Hepatic stellate cell (primary cell): ENCODE measurements at regions not wholly inside any gene's neighbourhood (a gene's known extent, or its start where the extent isn't known, plus 50 kb on each side); places are given as distances from the start of the nearest gene placed in this dataset.

Experiments used
- DNase-seq: peaks from one replicate; pipeline ENCODE4 v3.0.0; 2011; ENCODE audit warnings: low spot score

DNA sequence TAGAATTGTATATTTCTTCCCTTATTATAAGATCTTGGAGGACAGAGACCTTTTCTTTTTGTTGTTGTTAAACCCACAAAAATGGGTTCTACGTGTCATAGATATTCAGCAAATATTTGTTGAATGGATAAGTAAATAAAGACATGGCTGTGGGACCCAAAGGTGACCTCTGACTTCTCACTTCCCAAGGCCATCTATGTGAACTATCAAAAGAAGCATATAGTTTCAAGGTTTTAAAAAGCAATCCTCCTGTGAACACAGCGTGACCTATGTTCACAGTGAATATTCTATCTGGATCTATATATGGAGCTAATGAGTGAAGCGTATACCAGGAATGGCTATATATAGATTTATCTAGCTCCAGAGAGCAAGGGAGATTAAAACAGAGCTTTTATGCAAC is 312.8 kb upstream of the C11orf87 start:
- no peak for DNase-seq

- no peak for DNase-seq
These were observed 312.2 kb upstream of the C11orf87 start for GRCh38 chr11:109109571-109110315.

DNA sequence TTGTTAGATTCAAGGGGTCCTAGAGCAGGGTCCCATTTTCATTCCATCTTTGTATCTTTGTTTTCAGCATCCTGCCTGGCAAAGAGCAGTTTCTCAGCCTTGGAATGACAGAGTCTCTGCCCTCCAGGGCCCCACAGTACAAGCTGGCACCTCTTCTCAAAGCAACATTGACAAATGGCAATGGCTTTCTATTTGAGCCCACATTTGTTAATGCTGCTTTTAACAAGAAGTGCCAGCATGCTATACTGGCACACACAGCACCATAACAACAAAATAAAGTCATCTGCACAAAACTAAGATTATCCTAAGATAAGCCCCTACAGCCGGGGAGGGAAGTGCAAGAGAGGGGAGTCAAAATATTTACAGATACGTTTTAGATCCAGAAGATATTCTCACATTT is 309.7 kb upstream of the C11orf87 start:
- no peak for DNase-seq

GRCh38 chr11:109112821-109113280 is 309.1 kb upstream of the C11orf87 start:
- no peak for DNase-seq

DNA sequence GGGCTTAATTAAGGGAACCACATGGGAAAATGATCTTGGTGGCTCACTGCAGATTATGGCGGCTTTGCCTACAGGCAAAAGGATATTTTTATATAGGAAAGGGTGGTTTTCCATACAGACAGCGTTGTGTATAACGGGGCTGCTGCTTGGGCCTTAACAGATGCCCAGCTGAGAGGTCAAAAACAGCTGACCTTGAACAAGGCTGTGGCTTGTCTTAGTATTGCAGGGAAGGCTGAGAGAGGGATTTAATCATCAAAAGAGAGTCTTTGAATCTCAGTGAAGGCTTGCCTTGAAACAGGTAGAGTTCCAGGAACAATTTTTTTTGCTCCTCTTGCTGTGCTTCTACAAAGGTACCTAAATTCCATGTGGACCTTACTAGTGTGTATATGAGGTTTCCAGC is 301.6 kb upstream of the C11orf87 start:
- DNase-seq = no peak

DNA sequence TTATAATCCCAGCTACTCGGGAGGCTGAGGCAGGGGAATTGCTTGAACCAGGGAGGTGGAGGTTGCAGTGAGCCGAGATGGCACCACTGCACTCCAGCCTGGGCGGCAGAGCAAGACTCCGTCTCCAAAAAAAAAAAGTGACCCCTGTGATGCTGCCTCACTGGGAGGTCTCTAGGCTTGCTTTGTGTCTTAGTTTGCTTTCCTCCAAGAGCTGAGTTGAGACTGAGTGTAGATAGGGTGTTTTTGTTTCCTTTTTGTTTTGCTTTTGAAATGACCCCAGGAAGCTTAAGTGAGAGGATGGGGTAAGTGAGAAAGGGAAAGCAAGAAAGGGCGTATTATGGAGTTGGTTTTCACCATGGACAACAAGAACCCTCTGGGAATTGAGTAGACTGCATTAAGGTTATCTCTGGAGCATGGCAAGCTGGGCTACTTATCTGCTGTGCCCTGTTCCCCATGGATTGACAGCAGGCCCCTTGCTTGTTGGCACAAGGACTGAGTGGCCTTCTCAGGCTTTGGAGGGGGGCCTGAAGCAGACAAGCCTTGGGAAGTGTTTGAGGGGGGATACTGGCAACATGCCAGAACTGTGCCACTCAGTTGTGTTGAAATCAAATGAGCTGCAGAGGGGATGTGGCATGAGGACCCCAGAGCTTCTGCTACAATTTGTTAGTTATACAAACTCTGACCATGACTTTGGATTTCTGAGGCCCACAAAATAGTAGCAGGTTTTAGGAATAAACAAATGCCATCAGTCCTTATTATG is 300.6 kb upstream of the C11orf87 start:
- DNase-seq = no peak

- no peak for DNase-seq
These were observed 297.9 kb upstream of the C11orf87 start for GRCh38 chr11:109123816-109124787.

DNA sequence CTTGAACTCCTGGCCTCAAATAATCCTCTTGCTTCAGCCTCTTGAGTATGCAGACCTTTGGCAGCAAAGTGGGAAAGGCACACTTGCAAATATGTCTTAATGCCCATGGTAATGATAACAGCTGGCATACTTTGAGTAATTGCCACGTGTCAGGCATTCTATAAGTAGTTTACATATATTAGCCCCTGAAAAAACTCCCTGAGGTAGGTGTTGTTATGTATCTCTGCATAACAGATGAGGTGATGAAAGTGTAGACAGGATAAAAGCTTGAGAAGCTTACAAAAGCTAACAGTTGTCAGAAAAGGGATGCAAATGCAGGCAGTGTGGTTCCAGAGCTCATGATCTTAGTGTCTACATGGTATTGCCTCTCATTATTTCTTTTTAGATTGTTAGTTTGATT is 291.1 kb upstream of the C11orf87 start:
- no peak for DNase-seq

DNA sequence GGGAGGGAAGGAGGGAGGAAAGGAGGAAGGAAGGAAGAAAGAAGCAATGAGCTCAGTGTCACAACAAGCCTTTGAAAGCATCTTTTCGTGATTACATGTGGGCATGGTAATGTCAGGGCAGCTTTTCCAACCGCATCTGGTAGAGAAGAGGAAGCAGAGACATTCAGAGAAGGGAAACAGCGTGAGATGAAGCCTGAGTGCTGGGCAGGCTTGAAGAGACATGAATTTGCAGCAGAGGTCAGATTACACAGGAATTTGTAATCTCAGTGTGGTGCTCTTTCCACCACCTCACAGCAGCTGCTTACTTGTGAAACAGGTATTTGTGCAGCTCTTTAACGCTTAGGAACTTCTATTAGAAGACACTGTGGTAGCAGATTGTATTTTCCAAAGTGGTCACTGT is 289.5 kb upstream of the C11orf87 start:
- no peak for DNase-seq

GRCh38 chr11:109133159-109133558 is 288.8 kb upstream of the C11orf87 start:
- no peak for DNase-seq

DNA sequence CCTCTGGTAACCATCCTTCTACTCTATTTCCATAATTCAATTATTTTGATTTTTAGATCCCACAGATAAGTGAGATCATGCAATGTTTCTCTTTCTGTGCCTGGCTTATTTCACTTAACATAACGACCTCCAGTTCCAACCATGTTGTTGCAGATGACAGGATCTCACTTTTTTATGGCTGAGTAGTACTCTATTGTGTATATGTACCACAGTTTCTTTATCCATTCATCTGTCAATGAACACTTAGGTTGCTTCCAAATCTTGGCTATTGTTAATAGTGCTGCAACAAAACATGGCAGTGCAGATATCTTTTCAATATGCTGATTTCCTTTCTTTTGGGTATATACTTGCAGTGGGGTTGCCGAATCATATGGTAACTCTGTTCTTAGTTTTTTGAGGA is 286.4 kb upstream of the C11orf87 start:
- no peak for DNase-seq

DNA sequence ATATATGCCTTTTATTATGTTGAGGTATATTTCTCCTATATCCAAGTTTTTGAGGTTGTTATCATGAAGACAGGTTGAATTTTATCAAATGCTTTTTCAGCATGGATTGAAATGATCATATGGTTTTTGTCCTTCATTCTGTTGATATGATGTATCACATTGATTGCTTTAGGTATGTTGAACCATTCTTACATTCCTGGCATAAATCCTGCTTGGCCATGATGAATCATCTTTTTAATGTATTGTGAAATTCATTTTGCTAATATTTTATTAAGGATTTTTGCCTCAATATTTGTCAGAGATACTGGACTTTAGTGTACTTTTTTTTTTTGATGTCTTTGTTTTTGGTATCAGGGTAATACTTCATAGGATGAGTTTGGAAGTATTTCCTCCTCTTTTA is 283.8 kb upstream of the C11orf87 start:
- DNase-seq = no peak

DNA sequence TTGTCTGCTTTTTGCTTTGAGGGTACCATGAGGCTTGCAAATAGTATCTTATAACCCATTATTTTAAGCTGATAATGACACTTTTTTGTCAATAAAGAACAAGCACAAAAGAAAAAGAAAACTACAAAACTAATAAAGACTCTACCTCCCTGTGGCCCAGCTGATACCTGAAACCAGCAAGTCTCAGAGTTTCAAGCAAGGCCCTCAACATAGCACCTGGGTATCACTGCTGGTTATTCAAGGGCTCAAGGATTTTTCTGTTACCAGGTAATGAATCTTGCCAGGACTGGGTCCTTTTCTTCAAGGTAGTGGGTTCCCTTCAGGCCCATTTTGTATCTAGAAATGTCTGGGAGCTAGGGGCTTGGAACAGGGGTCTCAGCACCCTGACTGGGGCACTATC is 281.6 kb upstream of the C11orf87 start:
- no peak for DNase-seq

DNA sequence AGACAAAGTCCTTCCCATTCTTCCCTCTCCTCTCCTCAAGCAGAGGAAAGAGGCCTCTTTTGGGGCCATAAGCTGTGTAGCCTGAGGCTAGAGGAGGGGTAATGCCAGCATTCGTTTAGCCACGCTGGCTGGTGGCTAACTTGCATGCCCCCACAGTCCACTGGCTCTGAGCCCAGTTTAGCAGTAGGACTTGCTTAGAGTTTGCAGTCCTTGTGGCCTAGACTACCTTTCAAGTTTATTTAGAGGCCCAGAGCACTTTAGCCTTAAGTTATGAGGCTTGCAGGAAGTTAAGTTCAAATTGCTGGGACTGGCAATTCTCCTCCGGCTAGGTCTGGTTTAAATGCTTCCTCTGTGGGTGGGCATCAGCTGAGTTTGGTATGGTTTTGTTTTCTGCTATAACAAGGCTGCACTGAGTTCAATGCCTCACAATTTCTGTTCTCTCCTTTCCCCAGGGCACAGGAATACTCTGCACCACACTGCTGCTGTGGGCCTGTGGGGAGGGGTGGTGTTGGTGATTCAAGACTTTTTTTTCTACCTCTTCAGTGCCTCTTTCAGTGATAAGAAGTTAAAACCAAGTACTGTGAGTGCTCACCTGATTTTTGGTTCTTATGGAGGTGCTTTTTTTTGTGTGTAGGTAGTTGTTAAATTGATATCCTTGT is 281.0 kb upstream of the C11orf87 start:
- no peak for DNase-seq

DNA sequence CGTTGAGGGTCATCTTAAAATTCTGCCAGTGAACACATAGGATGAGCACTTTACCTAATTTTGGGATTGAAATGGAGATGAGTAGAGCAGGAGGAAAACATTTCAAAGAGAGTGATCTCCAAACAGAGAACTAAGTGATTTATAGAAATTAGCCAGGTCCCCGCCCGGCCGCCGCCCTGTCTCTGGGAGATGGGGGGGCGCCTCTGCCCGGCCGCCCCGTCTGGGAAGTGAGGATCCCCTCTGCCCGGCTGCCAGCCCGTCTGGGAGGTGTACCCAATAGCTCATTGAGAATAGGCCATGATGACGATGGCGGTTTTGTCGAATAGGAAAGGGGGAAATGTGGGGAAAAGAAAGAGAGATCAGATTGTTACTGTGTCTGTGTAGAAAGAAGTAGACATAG is 276.7 kb upstream of the C11orf87 start:
- no peak for DNase-seq

DNA sequence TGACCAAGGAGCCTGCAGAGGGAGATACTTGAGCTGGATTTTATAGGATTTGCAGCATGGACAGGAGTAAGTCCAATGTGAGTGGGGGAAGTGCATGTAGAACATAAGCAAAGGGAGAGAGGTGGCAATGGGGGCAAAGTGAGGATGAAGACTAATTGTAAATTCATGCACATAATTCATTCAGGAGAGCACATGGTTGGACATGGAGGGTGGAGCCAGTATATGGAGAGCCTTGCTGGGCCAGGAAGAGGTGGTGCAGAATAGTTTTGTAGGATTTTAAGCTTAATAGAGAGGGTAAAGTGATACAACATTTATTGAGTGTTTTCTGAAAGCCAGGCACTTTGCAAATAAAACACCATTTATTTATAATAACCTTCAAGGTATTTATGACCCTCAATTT is 274.3 kb upstream of the C11orf87 start:
- no peak for DNase-seq

GRCh38 chr11:109148669-109149068 is 273.3 kb upstream of the C11orf87 start:
- no peak for DNase-seq

DNA sequence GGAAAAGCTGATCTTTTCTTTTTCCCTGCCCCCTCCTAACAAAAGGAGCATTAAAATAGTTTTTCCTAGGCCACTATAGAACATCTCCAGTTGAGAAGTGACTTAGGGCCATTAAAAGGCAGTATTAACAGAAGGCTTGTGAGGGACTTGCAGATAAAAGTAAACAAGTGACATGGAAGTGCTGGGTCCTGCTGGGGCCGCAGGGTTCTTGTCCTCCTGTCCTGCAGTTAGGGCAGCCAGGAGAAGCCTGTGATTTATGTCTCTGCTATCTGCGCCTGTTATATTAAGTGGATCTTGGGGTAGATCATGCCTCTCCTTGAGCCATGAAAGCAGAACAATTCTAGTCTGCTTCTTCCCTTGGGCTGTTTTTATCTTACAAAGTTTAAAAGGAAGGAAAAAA is 271.4 kb upstream of the C11orf87 start:
- DNase-seq = no peak

DNA sequence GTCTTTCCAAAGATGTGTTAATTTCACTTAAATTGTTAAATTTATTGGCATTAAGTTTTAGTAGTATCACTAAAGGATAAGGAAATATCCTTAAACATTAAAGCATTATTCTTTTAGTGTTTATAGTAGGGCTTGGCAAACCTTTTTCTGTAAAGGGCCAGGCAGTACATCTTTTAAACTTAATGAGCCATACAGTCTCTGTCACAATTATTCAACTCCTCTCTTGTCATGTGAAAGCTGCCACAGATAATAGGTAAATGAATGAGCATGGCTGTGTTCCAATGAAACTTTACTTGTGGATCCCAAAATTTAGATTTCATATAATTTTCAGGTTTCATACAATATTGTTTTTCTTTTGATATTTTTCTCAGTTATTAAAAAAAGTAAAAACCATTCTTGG is 268.2 kb upstream of the C11orf87 start:
- no peak for DNase-seq

DNA sequence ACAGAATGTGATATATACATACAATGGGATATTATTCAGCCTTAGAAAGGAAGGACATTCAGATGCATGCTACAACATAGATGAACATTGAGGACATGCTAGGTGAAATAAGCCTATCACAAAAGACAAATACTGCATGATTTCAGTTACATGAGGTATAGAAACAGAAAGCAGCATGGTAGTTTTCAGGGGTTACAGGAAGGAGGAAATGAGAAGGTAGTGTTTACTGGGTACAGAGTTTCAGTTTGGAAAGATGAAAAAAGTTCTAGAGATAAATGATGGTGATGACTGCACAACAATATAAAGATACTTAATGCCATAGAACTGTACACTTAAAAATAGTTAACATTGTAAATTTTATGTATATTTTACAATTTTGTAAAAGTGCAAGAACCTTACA is 266.7 kb upstream of the C11orf87 start:
- no peak for DNase-seq

- no peak for DNase-seq
These were observed 257.0 kb upstream of the C11orf87 start for GRCh38 chr11:109165035-109165434.

- DNase-seq = no peak
These were observed 255.5 kb upstream of the C11orf87 start for GRCh38 chr11:109166441-109166840.
